ENCODE measurements at regions not wholly inside any gene's neighbourhood (a gene's known extent, or its start where the extent isn't known, plus 50 kb on each side); places are given as distances from the start of the nearest gene placed in this dataset.

DNA sequence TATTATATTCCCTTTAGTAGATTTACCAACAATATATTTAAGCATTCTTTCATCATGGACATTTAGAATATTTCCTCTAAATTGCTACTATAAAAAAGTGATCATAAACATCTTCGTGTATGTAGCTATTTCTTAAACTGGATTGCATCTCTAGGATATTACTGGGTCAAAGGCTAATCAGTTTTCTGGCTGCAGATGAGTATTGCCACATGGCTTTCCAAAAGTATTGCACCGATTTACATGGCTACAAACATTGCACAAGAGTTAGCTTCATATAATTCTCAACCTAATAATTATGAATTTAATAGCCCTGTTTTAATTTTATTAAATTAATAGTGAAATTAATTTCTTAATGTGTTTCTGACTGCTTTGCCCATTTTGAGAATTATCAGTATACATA, 183.4 kb downstream of the DMRT2 start:
- TF ChIP-seq, protein P1, sequence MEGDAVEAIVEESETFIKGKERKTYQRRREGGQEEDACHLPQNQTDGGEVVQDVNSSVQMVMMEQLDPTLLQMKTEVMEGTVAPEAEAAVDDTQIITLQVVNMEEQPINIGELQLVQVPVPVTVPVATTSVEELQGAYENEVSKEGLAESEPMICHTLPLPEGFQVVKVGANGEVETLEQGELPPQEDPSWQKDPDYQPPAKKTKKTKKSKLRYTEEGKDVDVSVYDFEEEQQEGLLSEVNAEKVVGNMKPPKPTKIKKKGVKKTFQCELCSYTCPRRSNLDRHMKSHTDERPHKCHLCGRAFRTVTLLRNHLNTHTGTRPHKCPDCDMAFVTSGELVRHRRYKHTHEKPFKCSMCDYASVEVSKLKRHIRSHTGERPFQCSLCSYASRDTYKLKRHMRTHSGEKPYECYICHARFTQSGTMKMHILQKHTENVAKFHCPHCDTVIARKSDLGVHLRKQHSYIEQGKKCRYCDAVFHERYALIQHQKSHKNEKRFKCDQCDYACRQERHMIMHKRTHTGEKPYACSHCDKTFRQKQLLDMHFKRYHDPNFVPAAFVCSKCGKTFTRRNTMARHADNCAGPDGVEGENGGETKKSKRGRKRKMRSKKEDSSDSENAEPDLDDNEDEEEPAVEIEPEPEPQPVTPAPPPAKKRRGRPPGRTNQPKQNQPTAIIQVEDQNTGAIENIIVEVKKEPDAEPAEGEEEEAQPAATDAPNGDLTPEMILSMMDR (IDR thresholded peaks at IDR 0.05; ENCODE audit: low read depth, low read length): no peak
- TF ChIP-seq, protein P2, sequence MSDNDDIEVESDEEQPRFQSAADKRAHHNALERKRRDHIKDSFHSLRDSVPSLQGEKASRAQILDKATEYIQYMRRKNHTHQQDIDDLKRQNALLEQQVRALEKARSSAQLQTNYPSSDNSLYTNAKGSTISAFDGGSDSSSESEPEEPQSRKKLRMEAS (IDR thresholded peaks at IDR 0.05; ENCODE audit: low read depth, low read length): no peak

Data from NB4 (cell line).